ENCODE measurements at regions not wholly inside any gene's neighbourhood (a gene's known extent, or its start where the extent isn't known, plus 50 kb on each side); places are given as distances from the start of the nearest gene placed in this dataset.

GRCh38 chr1:69081668-69082067, 486.1 kb upstream of the LRRC7 start:
- H3K4me3 ChIP-seq (ENCODE audit: low read length in 3 of 3): no peak overlapping the region
- intact Hi-C loops (cut with DNase I): no loop called here
- H3K27ac ChIP-seq (ENCODE audit: low read depth in 2 of 2, low read length in 2 of 2): no peak overlapping the region
- no peak for DNase-seq
- H3K9ac ChIP-seq (ENCODE audit: low read length in 3 of 3): no peak overlapping the region
- H3K27me3 ChIP-seq (ENCODE audit: control insufficient read depth, insufficient read depth, low read length): no peaks in the 10 kb centered on the region
- H3K4me1 ChIP-seq (ENCODE audit: control insufficient read depth in 2 of 3, insufficient read depth in 2 of 3, low read depth in 1 of 3, low read length in 3 of 3): no peaks in the 10 kb centered on the region
- H3K9me3 ChIP-seq (ENCODE audit: control insufficient read depth in 2 of 3, insufficient read depth in 1 of 3, low read length in 3 of 3): no peaks in the 10 kb centered on the region
- TF ChIP-seq CTCF (IDR thresholded peaks at IDR 0.05; ENCODE audit: borderline replicate concordance, extremely low read depth, insufficient read depth): no peak
- no peaks in the 10 kb centered on the region for H3K36me3 ChIP-seq (ENCODE audit: control insufficient read depth in 2 of 3, insufficient read depth in 3 of 3, low read length in 3 of 3)
- no peak for FAIRE-seq

- DNase-seq: no peak
- intact Hi-C loops (cut with DNase I): no loop called here
- FAIRE-seq: no peak
- Histone ChIP-seq H3K27me3 (ENCODE audit: control insufficient read depth, insufficient read depth, low read length) (no peaks in the 10 kb centered on the region), H3K4me3 (ENCODE audit: low read length in 3 of 3) (no peak overlapping the region), H3K27ac (ENCODE audit: low read depth in 2 of 2, low read length in 2 of 2) (no peak overlapping the region), H3K9ac (ENCODE audit: low read length in 3 of 3) (no peak overlapping the region), H3K9me3 (ENCODE audit: control insufficient read depth in 2 of 3, insufficient read depth in 1 of 3, low read length in 3 of 3) (no peaks in the 10 kb centered on the region), H3K4me1 (ENCODE audit: control insufficient read depth in 2 of 3, insufficient read depth in 2 of 3, low read depth in 1 of 3, low read length in 3 of 3) (no peaks in the 10 kb centered on the region), H3K36me3 (ENCODE audit: control insufficient read depth in 2 of 3, insufficient read depth in 3 of 3, low read length in 3 of 3) (no peaks in the 10 kb centered on the region)
- no peak for TF ChIP-seq CTCF (IDR thresholded peaks at IDR 0.05; ENCODE audit: borderline replicate concordance, extremely low read depth, insufficient read depth)
These were observed 485.4 kb upstream of the LRRC7 start for GRCh38 chr1:69082312-69082711.

DNA sequence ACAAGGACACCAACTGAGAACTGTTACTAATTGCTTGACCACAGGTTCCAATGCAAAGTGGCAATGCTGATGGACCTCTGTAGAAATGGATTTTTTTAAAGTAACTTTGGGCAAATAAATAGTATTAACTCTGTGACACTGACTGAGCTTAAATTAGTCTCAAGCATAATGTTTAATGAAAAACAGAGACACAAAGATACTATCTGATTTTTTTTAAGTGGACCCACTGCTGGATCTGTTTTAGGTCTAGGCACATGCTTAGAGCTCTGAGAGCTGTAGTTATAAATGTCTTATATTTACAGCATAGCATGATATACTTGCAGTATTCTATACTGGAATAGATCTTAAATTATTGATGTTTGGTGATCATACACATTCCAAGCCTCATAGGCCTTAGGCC, 481.6 kb upstream of the LRRC7 start:
- no peaks in the 10 kb centered on the region for H3K36me3 ChIP-seq (ENCODE audit: control insufficient read depth in 2 of 3, insufficient read depth in 3 of 3, low read length in 3 of 3)
- H3K27me3 ChIP-seq (ENCODE audit: control insufficient read depth, insufficient read depth, low read length): no peaks in the 10 kb centered on the region
- H3K9me3 ChIP-seq (ENCODE audit: control insufficient read depth in 2 of 3, insufficient read depth in 1 of 3, low read length in 3 of 3): no peaks in the 10 kb centered on the region
- H3K9ac ChIP-seq (ENCODE audit: low read length in 3 of 3): no peak overlapping the region
- FAIRE-seq (no peak), DNase-seq (no peak)
- intact Hi-C loops (cut with DNase I): no loop called here
- no peaks in the 10 kb centered on the region for H3K4me1 ChIP-seq (ENCODE audit: control insufficient read depth in 2 of 3, insufficient read depth in 2 of 3, low read depth in 1 of 3, low read length in 3 of 3)
- no peak overlapping the region for H3K4me3 ChIP-seq (ENCODE audit: low read length in 3 of 3)
- no peak for TF ChIP-seq CTCF (IDR thresholded peaks at IDR 0.05; ENCODE audit: borderline replicate concordance, extremely low read depth, insufficient read depth)
- no peak overlapping the region for H3K27ac ChIP-seq (ENCODE audit: low read depth in 2 of 2, low read length in 2 of 2)

- Histone ChIP-seq H3K36me3 (ENCODE audit: control insufficient read depth in 2 of 3, insufficient read depth in 3 of 3, low read length in 3 of 3) (no peaks in the 10 kb centered on the region), H3K27me3 (ENCODE audit: control insufficient read depth, insufficient read depth, low read length) (no peaks in the 10 kb centered on the region), H3K9me3 (ENCODE audit: control insufficient read depth in 2 of 3, insufficient read depth in 1 of 3, low read length in 3 of 3) (no peaks in the 10 kb centered on the region), H3K9ac (ENCODE audit: low read length in 3 of 3) (no peak overlapping the region), H3K4me1 (ENCODE audit: control insufficient read depth in 2 of 3, insufficient read depth in 2 of 3, low read depth in 1 of 3, low read length in 3 of 3) (no peaks in the 10 kb centered on the region), H3K4me3 (ENCODE audit: low read length in 3 of 3) (no peak overlapping the region), H3K27ac (ENCODE audit: low read depth in 2 of 2, low read length in 2 of 2) (no peak overlapping the region)
- FAIRE-seq (no peak), DNase-seq (peak in 2 of 5 donors; percentile 16 to 33)
- intact Hi-C loops (cut with DNase I): no loop called here
- TF ChIP-seq CTCF (IDR thresholded peaks at IDR 0.05; ENCODE audit: borderline replicate concordance, extremely low read depth, insufficient read depth): no peak
These were observed 479.2 kb upstream of the LRRC7 start for GRCh38 chr1:69088571-69088970.

All from kidney (tissue), 13 donors.